ENCODE measurements at regions not wholly inside any gene's neighbourhood (a gene's known extent, or its start where the extent isn't known, plus 50 kb on each side); places are given as distances from the start of the nearest gene placed in this dataset.

DNA sequence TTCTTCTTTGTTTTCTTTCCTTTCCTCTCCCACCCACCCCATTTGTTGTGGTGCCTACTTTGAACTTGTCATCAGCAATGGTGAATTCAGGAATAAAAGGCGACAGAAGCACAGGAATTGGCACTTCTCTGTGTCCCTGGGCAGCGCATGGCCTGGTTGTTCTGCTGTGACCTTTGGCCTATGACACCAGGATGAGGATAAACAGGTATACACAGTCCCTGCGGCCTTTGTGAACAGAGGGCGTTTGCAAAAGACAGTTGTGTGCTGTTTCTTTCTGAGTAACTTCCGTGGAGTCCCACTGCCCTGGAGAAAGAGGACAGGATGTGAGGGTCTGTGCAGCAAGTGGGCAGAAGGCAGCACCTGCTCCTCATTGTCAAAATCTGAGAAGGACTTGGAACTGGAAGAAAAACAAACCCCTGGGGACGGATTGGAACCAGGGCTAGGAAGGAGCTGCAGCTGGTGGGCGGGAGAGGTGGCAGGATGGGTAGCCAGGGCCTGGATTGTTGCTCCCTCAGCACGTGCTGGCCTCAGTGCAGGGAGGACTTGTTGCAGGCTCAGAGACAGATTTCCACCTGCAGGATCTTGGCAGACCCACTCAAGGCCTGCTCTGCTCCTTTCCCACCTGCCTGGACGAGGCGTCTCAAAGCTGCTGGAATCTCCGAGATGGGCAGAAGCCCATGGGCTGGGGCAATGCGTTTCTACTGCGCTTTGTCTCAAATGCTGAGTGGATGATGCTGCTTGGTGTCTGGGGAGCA, 159.5 kb downstream of the ACKR3 start (continued):
- TF ChIP-seq E2F4 (CRISPR knock-in tag; IDR thresholded peaks at IDR 0.05; ENCODE audit: borderline replicate concordance, low read depth) (no peak), TP53 (CRISPR knock-in tag; IDR thresholded peaks at IDR 0.05) (no peak), GABPB1 (CRISPR knock-in tag; IDR thresholded peaks at IDR 0.05) (no peak), FOXP1 (CRISPR knock-in tag; IDR thresholded peaks at IDR 0.05; ENCODE audit: borderline replicate concordance) (no peak), NFE2L1 (CRISPR knock-in tag; IDR thresholded peaks at IDR 0.05) (no peak), ATF3 (CRISPR knock-in tag; conservative IDR thresholded peaks at IDR 0.05) (no peak)

DNA sequence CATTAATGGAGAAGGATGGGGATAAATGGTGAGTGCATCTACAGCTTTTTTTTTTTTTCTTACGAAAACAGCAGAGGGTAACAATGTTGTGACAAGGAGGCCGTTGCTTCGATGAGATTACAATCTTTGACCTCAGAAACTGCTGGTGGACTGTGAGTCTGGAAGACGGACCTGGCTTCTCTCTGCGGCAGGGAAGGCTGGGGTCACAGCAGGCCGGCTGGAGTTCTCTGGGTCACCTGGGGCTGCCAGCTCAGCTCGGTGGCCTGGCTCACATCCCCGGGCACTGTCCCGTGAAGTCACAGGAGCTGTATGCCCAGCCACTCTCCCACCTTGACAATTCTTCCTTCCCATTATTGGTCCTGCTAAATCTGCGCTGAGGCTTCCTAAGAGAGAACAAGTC, 160.8 kb downstream of the ACKR3 start:
- Mint-ChIP-seq H3K4me3 (no peak overlapping the region), H3K9me3 (no peaks in the 10 kb centered on the region), H3K36me3 (no peaks in the 10 kb centered on the region), H3K27ac (no peak overlapping the region), H3K4me1 (no peaks in the 10 kb centered on the region), H3K27me3 (ENCODE audit: low read depth) (no peaks in the 10 kb centered on the region)
- no peak for ATAC-seq
- no peak for DNase-seq (ENCODE audit: low spot score)
- CTCF ChIA-PET: no interaction called here
- POLR2A ChIA-PET: no interaction called here
- TF ChIP-seq ERG (CRISPR knock-in tag; IDR thresholded peaks at IDR 0.05) (no peak), ZBTB21 (CRISPR knock-in tag; IDR thresholded peaks at IDR 0.05; ENCODE audit: borderline replicate concordance) (no peak), MYBL2 (CRISPR knock-in tag; IDR thresholded peaks at IDR 0.05) (no peak), ZNF532 (CRISPR knock-in tag; IDR thresholded peaks at IDR 0.05; ENCODE audit: borderline replicate concordance) (no peak), TEAD4 (CRISPR knock-in tag; IDR thresholded peaks at IDR 0.05) (no peak), GABPB1 (CRISPR knock-in tag; IDR thresholded peaks at IDR 0.05) (no peak), OVOL2 (CRISPR knock-in tag; IDR thresholded peaks at IDR 0.05; ENCODE audit: borderline replicate concordance) (no peak), FOXP1 (CRISPR knock-in tag; IDR thresholded peaks at IDR 0.05; ENCODE audit: borderline replicate concordance) (no peak), PRRX2 (CRISPR knock-in tag; IDR thresholded peaks at IDR 0.05) (no peak)
- TF ChIP-seq, protein P1, sequence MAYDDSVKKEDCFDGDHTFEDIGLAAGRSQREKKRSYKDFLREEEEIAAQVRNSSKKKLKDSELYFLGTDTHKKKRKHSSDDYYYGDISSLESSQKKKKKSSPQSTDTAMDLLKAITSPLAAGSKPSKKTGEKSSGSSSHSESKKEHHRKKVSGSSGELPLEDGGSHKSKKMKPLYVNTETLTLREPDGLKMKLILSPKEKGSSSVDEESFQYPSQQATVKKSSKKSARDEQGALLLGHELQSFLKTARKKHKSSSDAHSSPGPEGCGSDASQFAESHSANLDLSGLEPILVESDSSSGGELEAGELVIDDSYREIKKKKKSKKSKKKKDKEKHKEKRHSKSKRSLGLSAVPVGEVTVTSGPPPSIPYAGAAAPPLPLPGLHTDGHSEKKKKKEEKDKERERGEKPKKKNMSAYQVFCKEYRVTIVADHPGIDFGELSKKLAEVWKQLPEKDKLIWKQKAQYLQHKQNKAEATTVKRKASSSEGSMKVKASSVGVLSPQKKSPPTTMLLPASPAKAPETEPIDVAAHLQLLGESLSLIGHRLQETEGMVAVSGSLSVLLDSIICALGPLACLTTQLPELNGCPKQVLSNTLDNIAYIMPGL (CRISPR knock-in tag; IDR thresholded peaks at IDR 0.05): no peak
- TF ChIP-seq, protein P2, sequence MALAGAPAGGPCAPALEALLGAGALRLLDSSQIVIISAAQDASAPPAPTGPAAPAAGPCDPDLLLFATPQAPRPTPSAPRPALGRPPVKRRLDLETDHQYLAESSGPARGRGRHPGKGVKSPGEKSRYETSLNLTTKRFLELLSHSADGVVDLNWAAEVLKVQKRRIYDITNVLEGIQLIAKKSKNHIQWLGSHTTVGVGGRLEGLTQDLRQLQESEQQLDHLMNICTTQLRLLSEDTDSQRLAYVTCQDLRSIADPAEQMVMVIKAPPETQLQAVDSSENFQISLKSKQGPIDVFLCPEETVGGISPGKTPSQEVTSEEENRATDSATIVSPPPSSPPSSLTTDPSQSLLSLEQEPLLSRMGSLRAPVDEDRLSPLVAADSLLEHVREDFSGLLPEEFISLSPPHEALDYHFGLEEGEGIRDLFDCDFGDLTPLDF (CRISPR knock-in tag; IDR thresholded peaks at IDR 0.05): no peak
- TF ChIP-seq, protein P3, sequence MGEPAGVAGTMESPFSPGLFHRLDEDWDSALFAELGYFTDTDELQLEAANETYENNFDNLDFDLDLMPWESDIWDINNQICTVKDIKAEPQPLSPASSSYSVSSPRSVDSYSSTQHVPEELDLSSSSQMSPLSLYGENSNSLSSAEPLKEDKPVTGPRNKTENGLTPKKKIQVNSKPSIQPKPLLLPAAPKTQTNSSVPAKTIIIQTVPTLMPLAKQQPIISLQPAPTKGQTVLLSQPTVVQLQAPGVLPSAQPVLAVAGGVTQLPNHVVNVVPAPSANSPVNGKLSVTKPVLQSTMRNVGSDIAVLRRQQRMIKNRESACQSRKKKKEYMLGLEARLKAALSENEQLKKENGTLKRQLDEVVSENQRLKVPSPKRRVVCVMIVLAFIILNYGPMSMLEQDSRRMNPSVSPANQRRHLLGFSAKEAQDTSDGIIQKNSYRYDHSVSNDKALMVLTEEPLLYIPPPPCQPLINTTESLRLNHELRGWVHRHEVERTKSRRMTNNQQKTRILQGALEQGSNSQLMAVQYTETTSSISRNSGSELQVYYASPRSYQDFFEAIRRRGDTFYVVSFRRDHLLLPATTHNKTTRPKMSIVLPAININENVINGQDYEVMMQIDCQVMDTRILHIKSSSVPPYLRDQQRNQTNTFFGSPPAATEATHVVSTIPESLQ (CRISPR knock-in tag; IDR thresholded peaks at IDR 0.05): no peak
- TF ChIP-seq, protein P4, sequence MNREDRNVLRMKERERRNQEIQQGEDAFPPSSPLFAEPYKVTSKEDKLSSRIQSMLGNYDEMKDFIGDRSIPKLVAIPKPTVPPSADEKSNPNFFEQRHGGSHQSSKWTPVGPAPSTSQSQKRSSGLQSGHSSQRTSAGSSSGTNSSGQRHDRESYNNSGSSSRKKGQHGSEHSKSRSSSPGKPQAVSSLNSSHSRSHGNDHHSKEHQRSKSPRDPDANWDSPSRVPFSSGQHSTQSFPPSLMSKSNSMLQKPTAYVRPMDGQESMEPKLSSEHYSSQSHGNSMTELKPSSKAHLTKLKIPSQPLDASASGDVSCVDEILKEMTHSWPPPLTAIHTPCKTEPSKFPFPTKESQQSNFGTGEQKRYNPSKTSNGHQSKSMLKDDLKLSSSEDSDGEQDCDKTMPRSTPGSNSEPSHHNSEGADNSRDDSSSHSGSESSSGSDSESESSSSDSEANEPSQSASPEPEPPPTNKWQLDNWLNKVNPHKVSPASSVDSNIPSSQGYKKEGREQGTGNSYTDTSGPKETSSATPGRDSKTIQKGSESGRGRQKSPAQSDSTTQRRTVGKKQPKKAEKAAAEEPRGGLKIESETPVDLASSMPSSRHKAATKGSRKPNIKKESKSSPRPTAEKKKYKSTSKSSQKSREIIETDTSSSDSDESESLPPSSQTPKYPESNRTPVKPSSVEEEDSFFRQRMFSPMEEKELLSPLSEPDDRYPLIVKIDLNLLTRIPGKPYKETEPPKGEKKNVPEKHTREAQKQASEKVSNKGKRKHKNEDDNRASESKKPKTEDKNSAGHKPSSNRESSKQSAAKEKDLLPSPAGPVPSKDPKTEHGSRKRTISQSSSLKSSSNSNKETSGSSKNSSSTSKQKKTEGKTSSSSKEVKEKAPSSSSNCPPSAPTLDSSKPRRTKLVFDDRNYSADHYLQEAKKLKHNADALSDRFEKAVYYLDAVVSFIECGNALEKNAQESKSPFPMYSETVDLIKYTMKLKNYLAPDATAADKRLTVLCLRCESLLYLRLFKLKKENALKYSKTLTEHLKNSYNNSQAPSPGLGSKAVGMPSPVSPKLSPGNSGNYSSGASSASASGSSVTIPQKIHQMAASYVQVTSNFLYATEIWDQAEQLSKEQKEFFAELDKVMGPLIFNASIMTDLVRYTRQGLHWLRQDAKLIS (CRISPR knock-in tag; IDR thresholded peaks at IDR 0.05; ENCODE audit: borderline replicate concordance): no peak
